HG03469 (cell line): ENCODE measurements at regions not wholly inside any gene's neighbourhood (a gene's known extent, or its start where the extent isn't known, plus 50 kb on each side); places are given as distances from the start of the nearest gene placed in this dataset.

ENCODE experiments used
- ATAC-seq: cut with Tn5 transposase; IDR thresholded peaks from one replicate; pipeline ENCODE4 v1.9.1; 2021; ENCODE audit warnings: mild to moderate bottlenecking, moderate library complexity, moderate number of reproducible peaks; ENCODE audit not compliant: unreplicated experiment

DNA sequence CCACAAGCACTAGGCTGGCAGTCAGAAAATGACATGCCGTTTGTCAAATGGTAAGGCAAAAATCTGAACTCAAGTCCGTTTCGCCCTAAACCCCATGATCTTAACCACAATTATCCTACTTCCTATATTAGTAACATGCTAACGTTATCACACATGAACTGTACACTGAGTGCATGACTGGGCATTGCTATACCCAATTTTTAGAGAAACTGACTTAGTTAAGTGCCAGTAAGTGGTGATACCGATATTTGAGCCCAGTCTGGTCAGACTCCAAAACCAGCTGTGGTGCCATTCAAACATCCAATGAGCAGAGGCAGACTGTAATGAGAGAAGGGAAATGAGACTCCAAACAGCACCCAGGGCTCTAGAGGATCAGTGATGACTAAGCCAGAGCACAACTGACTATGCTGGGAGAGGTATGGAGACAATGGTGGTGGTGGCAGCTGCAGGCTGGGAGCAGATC lies 311.7 kb upstream of the PKDCC start:
- ATAC-seq: peak; percentile 89

DNA sequence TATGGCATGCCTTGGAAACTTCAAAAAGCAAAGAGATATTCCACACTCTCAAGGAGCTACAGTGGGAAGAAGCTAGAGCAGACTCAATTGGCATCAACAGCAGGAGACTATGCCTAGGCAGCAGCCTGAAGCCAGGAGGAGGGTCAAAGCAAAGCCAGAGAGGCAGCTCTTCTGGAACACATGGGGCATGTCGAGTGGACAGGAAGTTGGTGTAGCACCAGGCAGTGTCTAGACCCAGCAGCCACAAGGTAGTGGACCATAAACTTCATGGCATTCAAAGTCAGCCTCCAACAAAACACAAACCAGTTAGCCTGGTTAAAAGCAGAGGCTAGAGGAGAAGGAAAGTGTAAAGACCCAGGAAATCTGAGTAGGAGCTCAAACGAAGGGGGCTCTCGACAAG lies 311.2 kb upstream of the PKDCC start:
- peak; percentile 18 for ATAC-seq

DNA sequence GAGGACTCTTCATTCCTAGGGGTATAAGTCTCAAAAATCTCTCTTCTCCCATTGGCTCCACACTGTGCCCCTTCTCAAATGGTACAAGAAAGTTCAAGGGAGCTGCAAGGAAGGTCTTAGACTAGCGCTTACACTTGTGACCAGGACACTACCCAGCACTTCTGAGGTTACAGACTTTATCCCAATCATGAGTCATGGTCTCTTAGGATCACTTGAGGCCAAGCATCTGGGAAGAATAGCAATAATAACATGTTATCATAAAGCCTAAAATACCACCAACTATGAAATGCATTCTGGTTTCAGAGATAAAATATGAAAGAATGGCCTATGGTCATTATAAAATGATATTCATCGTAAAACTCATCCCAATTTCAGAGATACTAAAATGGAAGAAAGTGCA lies 309.9 kb upstream of the PKDCC start:
- no peak for ATAC-seq

DNA sequence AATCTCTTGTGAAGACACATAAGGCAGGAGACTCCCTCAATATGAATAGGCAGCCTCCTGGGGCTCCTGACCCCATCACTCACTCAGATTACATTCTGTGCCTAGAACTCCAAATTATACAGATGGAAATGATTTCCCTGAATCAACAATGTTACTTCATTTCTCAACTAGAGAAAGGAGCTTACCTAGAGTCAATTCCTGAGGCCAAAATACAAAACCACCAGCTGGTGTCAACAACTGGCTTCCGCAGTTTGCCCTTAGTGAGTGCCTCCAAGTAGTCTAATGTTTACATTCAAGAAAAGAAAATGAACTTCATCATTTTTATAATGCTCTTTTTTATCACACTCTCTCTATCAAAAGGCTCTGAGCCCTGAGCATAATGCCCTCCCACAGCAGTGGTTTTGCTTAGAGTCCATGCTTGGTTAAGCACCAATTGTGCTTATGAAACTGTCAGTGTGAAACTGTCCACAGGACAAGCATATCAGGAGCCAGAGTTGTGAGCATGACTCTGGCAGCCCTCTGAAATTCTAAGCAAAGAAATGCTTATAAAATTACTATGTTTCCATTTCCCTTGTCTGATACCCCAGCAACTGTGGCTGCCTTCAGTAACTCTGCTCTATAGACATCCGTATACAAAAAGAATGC lies 305.7 kb upstream of the PKDCC start:
- ATAC-seq: peak; percentile 100

DNA sequence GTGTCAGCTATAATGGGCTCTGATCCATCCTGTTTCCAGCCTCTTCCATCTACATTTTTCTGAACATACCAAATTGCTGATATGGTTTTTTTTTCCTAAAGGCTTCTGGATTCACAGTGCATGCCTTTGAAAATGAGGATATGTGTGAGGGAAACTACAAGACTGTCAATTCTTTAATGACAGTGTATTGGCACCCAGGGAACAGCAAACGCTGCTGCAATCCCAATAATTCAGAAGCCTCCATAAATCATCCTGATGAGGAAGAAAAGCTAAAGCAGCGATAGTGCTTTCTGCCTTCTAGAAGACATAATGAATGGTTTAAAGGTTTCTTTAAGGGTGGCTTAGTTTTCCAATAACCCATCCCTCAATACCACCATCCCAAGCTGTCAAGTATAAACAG lies 304.5 kb upstream of the PKDCC start:
- no peak for ATAC-seq

DNA sequence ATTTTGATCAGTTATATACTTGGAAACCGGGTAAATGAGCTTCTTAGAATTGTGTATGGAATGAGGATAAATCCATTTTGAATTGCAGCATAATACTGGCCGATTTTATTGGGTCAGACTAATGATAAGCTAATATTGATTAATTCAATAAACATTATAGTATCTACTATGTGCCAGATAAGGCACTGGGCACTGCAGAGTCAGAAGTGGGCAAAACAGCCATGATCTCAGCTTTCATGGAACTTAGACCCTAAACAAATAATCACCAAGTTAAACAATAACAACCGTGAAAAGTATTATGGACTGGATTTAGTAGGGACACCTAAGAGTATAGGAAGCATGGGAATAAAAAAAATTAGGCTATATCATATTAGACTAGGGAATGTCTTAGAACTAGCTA lies 297.0 kb upstream of the PKDCC start:
- ATAC-seq: no peak

DNA sequence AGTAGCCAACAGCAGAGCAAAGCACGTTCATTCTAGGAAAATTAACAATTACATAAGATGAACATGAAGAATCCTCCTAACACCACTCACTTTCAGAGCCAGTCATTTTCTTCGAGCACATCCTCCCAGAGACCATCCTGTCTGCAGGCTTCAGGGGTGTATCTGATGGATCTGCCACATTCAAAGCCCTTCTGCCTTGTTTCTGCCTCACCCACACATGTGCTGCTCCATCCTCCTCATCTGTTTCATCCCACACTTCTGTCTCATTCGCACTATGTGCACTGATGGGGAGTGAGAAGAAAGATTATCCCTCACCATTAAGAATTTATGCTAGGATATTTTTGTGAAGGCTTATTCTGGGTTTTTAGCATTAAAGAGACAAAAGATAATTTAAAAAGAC lies 287.9 kb upstream of the PKDCC start:
- ATAC-seq: no peak

DNA sequence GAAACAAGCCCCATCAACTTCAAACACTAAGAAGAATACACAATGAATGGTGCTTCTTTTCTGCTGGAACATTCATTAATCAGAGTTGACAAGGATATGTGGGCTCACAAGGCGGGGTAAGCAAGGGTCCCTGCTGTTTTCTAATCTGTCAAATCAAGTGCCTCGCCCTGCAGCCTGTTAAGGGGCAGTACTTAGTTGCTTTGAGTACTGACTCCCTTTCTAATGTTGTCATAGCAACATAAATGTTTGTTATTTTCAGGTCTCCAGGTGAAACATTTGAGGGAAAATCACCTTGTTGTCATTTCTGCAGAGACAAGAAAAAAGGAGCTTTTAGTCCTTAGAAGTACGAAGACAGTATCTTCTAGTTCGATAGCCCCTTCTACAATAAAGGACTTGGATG lies 284.7 kb upstream of the PKDCC start:
- ATAC-seq: no peak

DNA sequence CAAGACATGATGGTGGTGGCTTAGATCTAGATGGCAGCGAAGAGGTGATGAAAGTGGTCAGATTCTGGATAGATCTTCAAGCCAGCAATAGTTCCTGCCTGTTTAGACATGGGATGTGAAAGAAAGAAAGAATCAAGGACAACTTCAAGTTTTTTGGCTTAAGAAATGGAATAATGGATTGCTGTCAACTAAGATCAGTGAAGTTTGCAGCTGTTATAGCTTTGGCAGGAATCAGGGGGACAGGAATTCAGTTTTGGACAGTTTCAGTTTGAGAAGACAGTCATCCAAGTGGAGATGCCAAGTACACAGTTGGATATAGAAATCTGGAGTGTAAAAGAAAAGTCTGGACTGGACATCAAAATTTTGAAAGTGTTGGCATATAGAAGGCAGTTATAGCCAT lies 283.7 kb upstream of the PKDCC start:
- no peak for ATAC-seq

DNA sequence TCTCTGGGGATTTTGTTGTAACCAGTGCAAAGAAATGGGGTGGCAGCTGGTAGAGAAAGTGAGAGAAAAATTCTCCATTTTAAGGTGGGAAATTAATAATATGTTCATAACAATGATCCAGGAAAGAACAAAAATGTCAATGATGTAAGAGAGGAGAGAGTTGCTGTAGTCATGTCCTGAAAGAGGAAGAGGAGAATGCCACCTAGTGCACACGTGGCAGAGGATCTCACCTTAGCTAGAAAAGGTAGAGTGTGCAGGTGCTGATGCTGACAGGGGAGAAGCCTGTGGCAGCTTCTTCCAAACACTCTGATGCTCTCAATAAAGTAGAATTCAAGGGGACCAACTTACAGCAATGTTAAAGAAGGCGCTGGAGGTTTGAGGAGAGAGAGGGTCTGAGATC lies 282.9 kb upstream of the PKDCC start:
- no peak for ATAC-seq

DNA sequence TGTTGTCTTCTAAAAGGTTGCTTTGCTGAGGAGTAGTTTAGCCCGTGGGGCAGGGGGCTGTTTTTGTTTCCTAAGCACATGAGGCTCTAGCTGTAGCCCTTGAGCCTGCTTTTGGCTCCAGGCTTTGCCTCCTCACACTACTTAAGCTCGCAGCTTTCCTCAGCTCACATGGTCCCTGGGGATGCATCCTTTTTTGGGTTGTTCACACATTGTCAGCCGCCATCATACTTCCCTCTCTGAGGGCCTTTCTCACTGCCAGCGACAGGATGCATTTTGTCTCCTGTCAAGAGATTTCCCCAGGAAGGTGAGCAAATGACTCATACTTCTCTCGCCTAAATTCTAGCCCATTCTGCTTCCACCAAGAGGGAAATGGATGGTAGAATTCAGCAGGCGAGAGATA lies 279.5 kb upstream of the PKDCC start:
- ATAC-seq: no peak

DNA sequence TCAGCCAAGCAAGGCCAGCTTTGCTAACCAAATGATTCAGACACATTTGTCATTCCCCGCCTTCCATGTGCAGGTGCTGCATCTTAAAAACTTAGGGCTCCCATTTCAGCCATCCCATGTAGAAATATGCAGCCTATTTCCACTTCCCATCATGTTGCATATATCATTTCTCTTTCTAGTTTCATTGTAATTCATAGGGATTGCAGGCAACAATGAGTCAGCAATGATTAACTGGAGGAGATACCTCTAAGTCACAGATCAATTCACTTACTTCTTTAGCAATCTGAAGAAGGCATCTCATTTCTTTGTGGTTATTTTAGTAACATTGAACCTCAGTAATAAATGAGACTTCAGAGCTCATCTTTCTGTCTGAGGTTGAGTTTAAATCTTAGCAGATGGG lies 276.1 kb upstream of the PKDCC start:
- no peak for ATAC-seq

DNA sequence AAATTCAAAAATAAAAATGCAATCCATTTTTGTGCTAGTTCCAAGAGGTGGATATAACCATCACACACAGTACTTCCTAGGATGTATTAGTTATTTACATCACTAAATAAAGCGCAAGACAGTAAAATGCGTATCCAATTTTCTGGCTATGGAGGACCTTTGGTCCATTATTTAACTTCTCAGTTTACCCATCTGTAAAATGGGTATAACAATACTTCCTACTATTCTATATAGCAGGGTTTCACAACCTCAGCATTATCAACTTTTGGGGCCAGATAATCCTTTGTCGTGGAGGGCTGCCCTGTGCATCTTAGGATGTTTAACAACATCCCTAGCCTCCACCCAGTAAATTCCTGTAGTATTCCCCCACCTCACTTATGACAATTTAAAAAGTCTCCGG lies 275.1 kb upstream of the PKDCC start:
- no peak for ATAC-seq

DNA sequence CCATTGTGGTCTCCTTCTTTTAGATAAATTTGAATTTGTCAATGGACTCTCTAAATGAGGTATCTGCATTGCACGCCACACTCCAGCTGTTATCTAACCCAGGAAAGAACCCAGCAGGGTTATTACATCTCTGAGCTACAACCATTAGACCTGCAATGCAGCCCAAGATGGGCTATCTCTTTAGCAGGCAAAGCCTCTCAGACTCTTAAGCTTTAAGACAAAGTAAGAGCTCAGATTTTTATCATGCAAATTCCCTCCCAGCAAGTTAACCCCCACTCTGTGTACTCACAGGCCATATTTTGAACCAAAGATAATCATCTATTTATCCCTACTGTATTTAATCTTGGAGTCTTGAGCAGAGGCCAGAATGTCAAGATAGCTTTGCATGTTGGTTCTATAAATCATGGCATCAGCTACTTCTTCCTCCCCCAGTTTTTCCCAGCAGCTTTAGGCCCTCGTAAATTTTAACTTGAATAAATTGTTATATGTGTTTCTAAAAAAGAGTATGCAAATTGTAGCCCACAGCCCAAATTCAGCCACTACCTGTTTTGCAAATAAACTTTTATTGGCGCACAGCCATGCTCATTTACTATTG lies 273.7 kb upstream of the PKDCC start:
- no peak for ATAC-seq

DNA sequence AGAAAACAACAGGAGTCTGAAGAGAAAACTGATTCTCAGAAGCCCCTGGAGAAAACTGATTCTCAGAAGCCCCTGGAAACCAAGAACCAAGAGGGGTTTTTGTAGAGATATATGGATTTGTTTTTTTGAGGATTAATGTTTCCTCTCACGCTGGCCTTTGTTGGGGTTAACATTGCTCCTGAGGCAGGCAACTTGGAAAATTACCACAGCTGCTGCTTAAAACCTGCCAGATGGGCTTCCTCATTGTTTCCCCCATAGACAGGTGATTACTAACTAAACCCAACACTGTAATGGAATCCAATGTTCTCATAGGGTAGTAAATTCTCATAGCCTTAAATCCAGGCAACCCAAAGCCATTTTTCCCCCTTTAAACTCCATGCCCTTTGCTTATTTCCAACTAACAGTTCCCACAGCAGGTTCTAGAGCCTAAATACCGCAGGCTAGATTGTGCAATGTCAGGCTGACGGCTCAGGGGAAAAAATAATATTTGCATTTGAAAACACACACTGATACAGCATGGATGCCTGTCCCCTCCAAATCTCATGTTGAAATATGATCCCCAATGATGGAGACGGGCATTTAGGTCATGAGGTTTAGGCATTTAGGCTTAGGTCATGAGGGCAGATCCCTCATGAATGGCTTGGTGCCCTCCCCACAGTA lies 272.3 kb upstream of the PKDCC start:
- no peak for ATAC-seq

DNA sequence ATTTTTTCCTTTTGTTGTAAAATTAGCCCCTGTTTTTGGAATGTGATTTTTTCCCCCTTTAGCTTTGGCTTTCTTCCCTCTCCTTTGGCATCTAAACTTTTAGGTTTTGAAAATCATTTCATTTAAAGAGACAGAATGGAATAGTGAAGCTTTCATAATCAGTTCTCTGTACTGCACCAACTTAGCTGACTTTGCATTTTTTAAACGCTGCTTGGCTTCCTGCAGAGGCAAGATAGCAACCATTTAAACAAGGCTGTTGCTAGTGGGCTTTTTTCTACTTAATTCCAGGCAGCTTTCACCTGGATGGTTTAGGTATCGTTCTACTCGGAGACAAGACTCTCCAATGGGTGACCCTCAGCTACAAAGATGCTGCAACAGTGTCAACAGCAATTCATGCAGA lies 267.9 kb upstream of the PKDCC start:
- no peak for ATAC-seq

DNA sequence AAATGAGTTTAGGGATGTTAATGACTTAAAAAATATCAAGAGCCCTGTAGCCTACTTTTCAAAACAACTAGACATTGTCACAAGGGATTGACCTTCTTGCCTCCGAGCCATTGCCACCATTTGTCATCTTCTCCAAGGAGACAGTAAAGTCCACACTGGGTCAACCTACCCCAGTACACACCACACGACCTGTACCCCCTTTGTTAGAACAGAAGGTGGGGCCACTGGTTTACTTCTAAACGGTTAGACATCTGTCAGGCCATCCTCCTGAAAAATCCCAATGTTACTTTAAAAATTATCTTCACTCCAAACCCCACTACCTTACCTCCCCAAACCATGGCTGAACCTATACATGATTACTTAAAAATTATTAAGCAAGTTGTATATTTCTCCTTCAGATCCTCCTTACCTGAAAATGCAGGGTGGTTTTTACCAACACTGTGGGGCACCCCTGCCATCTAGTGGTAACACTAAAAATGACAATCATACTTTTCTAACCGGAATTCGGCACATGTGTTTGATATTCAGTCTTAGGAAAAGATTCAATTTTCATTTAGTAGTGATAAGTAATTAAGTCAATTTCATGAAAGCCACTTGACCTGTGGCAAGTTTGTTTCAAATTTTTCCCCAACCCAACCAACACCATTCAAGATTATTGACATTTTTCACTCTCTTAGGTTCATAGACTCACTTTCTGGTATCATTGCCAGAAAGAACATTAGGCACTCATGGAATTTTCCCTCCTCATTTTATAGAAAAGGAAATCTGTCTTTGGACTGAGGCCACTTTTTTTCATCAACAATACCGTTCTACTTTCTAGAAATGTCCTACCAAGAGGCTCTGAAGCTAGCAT lies 265.3 kb upstream of the PKDCC start:
- ATAC-seq: no peak

DNA sequence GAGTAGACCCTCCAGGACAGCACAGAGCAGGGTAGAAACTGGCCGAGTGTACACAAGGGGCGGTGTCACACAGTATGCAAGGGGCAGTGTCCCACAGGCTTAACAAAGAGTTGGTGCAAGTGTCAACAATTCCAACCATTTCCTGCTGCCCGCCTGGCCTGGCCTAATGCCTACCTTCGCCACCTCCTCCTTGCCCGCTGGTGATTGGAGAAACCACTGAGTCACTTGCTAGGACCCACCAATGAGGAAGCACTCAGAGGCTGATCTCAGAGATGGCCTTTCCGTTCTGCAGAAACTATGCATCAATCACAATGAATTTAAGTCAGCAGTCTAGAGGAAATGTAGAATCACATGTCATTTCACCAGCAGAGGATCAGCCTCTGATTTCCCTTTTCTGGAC lies 263.3 kb upstream of the PKDCC start:
- ATAC-seq: no peak

DNA sequence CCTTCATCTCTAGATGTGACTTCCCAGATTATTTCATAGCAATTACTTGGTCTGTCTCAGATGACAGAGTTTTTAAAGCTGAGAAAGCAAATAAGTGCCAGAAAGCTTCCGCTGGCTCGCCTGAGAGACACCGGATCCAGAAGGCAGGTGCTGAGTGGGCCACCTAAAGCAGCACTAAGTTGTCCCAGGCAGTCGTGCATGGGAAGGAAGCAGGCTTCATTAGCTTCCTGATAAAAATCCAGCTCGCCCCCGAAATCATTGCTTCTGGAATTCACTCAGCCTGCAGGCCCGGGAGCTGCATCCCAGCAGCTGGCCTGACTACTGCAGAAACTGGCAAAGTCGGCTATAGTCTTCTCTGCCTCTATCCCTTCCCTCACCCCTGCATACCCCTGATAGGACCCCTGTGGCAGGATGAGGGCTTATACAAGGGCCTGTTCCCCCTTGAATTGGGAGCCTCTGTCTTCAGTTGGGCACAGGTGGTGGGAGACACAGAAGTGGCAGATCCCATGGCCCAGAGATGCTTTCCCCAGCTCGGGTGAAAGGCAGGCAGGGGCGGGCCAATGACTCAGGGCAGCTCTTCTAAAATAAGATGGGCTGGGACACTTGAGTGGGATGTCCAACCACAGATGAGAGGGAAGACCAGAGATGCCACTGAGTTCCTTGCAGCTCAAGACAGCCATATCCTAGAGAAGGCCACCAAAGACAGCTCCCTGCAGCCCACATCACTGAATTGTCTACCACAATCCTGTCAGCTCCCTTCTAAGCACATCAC lies 262.4 kb upstream of the PKDCC start:
- ATAC-seq: no peak

DNA sequence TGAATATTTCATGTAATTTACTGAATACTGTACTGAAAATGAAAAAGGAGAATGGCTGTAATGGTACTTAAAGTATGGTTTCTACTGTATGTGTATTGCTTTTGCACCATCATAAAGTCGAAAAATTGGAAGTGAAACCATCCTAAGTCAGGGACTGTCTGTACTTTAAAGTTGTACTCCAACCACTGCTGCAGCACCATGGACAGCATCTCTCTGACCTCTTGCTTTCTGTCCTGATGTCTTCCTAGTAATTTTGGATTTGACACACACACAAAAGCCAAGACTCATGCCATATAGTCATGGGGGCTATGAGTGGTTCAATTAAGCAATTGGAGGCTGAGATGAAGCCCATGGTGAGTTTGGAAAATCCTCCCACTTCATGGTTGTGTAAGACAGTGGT lies 256.3 kb upstream of the PKDCC start:
- ATAC-seq: no peak

DNA sequence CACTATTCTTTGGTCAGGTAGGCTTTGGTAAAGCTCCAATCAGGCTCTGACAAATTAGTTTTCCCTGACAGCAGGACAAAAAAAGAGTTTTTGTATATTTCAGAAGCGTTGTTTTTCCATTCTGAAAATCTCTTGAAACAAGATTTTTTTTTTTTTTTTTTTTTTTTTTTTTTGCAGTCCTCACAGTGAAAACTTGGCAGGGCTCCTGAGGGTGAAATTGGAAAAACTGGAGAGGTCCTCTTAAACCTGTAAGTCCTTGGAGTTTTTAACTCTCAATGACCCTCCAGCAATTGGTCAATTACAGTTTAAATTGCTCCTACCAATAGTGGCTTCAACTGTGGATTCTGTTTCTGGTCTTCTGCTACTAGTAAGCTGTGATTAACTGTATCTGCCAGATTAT lies 244.5 kb upstream of the PKDCC start:
- no peak for ATAC-seq
